ENCODE measurements at regions not wholly inside any gene's neighbourhood (a gene's known extent, or its start where the extent isn't known, plus 50 kb on each side); places are given as distances from the start of the nearest gene placed in this dataset.

GRCh38 chr5:8050616-8051175 is 181.7 kb downstream of the MTRR start:
- H3K27me3 Mint-ChIP-seq (ENCODE audit: unreplicated experiment), result no peaks in the 10 kb centered on the region
- H3K9me3 Mint-ChIP-seq (ENCODE audit: low read depth, unreplicated experiment), result peaks cover 18% of the 10 kb centered on the region
- no TSS peak for BruUV-seq (replicated peaks)
- no peaks in the 10 kb centered on the region for H3K36me3 Mint-ChIP-seq (ENCODE audit: insufficient read depth, unreplicated experiment)
- TF ChIP-seq, protein P1, sequence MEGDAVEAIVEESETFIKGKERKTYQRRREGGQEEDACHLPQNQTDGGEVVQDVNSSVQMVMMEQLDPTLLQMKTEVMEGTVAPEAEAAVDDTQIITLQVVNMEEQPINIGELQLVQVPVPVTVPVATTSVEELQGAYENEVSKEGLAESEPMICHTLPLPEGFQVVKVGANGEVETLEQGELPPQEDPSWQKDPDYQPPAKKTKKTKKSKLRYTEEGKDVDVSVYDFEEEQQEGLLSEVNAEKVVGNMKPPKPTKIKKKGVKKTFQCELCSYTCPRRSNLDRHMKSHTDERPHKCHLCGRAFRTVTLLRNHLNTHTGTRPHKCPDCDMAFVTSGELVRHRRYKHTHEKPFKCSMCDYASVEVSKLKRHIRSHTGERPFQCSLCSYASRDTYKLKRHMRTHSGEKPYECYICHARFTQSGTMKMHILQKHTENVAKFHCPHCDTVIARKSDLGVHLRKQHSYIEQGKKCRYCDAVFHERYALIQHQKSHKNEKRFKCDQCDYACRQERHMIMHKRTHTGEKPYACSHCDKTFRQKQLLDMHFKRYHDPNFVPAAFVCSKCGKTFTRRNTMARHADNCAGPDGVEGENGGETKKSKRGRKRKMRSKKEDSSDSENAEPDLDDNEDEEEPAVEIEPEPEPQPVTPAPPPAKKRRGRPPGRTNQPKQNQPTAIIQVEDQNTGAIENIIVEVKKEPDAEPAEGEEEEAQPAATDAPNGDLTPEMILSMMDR (IDR thresholded peaks at IDR 0.05; ENCODE audit: unreplicated experiment), result no peak
- no peak overlapping the region for H3K27ac Mint-ChIP-seq (ENCODE audit: unreplicated experiment)
- H3K4me1 Mint-ChIP-seq (ENCODE audit: low read depth, unreplicated experiment), result no peaks in the 10 kb centered on the region
- H3K4me3 Mint-ChIP-seq (ENCODE audit: low read depth, unreplicated experiment), result no peak overlapping the region
- DNase-seq, result no peak
- intact Hi-C loops (cut with micrococcal nuclease; ENCODE audit: unreplicated experiment), result no loop called here
- CTCF ChIA-PET, result interaction anchor here (0.7 kb wide), 1 partner anchor 164 kb away, joined by 3 read pairs; no protein-coding TSS in a partner anchor

DNA sequence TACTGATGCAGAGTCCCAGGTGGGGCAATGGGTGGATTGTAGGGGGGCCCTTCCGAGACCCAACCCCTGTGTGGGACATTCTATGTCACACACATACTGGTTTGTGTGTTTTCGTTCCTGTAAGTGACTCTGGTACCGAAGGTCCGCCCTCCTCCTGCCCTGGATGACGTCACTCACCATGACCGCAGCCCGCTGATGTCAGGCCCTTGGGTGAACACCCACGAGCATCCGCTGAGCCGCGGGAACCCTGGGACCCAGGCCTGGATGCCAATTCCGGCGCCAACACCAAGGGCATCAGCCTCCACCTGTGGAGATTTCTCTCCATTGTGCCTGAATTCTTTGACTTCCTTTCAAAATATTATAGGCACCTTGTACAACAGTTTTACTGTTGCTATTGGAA is 184.3 kb downstream of the MTRR start:
- Mint-ChIP-seq H3K4me3 (ENCODE audit: low read depth, unreplicated experiment) (no peak overlapping the region), H3K36me3 (ENCODE audit: insufficient read depth, unreplicated experiment) (no peaks in the 10 kb centered on the region), H3K27me3 (ENCODE audit: unreplicated experiment) (no peaks in the 10 kb centered on the region), H3K27ac (ENCODE audit: unreplicated experiment) (no peak overlapping the region), H3K9me3 (ENCODE audit: low read depth, unreplicated experiment) (peaks cover 19% of the 10 kb centered on the region), H3K4me1 (ENCODE audit: low read depth, unreplicated experiment) (no peaks in the 10 kb centered on the region)
- DNase-seq, result no peak
- CTCF ChIA-PET, result no interaction called here
- intact Hi-C loops (cut with micrococcal nuclease; ENCODE audit: unreplicated experiment), result no loop called here
- no TSS peak for BruUV-seq (replicated peaks)
- TF ChIP-seq, protein P1 (IDR thresholded peaks at IDR 0.05; ENCODE audit: unreplicated experiment), result no peak

- Mint-ChIP-seq H3K27me3 (ENCODE audit: unreplicated experiment) (no peaks in the 10 kb centered on the region), H3K4me1 (ENCODE audit: low read depth, unreplicated experiment) (no peaks in the 10 kb centered on the region), H3K4me3 (ENCODE audit: low read depth, unreplicated experiment) (no peak overlapping the region), H3K27ac (ENCODE audit: unreplicated experiment) (no peak overlapping the region), H3K9me3 (ENCODE audit: low read depth, unreplicated experiment) (peaks cover 4% of the 10 kb centered on the region), H3K36me3 (ENCODE audit: insufficient read depth, unreplicated experiment) (no peaks in the 10 kb centered on the region)
- no TSS peak for BruUV-seq (replicated peaks)
- CTCF ChIA-PET, result no interaction called here
- DNase-seq, result no peak
- intact Hi-C loops (cut with micrococcal nuclease; ENCODE audit: unreplicated experiment), result no loop called here
- TF ChIP-seq, protein P1 (IDR thresholded peaks at IDR 0.05; ENCODE audit: unreplicated experiment), result no peak
These were observed 188.8 kb downstream of the MTRR start for GRCh38 chr5:8057769-8058168.

- no peaks in the 10 kb centered on the region for H3K27me3 Mint-ChIP-seq (ENCODE audit: unreplicated experiment)
- BruUV-seq (replicated peaks), result no TSS peak
- no peak overlapping the region for H3K27ac Mint-ChIP-seq (ENCODE audit: unreplicated experiment)
- intact Hi-C loops (cut with micrococcal nuclease; ENCODE audit: unreplicated experiment), result no loop called here
- no peaks in the 10 kb centered on the region for H3K36me3 Mint-ChIP-seq (ENCODE audit: insufficient read depth, unreplicated experiment)
- DNase-seq, result no peak
- H3K4me3 Mint-ChIP-seq (ENCODE audit: low read depth, unreplicated experiment), result no peak overlapping the region
- CTCF ChIA-PET, result no interaction called here
- peaks cover 4% of the 10 kb centered on the region for H3K9me3 Mint-ChIP-seq (ENCODE audit: low read depth, unreplicated experiment)
- H3K4me1 Mint-ChIP-seq (ENCODE audit: low read depth, unreplicated experiment), result no peaks in the 10 kb centered on the region
- TF ChIP-seq, protein P1 (IDR thresholded peaks at IDR 0.05; ENCODE audit: unreplicated experiment), result no peak
These were observed 189.8 kb downstream of the MTRR start for GRCh38 chr5:8058616-8059190.
